ENCODE measurements at regions not wholly inside any gene's neighbourhood (a gene's known extent, or its start where the extent isn't known, plus 50 kb on each side); places are given as distances from the start of the nearest gene placed in this dataset.
A peak's percentile ranks its signal among the peaks of the same experiment; 100 is the strongest.

DNA sequence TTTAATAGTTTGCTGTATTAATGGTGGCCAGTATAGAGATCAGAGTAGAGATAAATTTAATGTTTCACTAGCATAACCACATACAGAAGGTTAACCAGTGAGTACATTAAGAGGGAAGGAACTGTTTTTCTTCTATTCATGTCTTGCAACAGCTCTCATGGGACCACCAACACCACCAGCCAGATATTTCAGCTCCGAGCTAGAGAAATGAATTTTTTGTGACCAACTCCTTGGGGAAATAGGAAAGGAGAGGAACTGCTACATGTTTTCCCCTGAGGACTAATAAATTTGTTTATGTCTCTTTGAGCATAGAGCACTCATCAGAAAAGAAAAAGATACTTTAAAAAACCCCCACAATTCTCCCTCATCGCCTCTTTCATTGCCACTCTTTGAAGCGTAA is 247.5 kb downstream of the MBNL1 start:
- DNase-seq: no peak

- DNase-seq: no peak
Measured at GRCh38 chr3:152517502-152517901, 248.8 kb downstream of the MBNL1 start.

DNA sequence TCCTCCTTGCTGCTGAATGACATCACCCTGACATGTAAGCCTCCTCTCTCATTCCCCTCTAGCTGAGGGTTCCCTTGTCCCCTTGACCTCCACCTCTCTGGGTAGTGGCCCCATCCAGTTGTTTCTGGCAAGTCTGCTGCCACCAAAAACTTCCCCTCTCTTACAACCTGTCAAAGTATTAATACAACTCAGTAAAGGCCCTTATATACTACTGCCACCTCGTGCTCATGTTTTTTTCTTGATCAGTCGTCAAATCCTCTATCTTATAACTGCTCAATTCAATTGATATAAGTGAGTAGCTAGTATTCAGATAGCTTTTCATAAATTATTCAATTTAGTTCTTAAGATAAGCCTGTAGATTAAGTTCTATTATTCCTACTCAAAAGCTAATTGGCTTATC is 249.6 kb downstream of the MBNL1 start:
- DNase-seq: no peak

- DNase-seq: no peak
Measured at GRCh38 chr3:152519376-152519775, 250.6 kb downstream of the MBNL1 start.

DNA sequence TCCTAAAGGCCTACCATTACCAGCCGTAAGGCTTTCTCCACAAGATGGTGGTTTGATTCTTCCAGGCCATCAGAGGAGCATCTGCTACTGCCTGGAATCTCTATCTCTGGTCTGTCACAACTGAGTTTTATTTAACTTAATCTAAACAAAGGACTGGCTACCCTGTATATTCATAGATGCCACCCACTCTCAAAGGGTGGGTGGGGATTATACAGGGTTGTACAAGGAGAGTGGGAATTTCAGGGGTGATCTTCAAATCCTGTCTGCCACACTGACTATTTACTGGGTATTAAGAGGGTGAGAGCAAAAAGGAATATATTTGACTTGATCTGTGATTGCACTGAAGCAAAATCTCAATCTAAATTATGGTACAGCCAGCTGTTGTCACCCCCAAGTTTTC is 253.3 kb downstream of the MBNL1 start:
- DNase-seq: no peak

GRCh38 chr3:152524198-152525140 is 255.7 kb downstream of the MBNL1 start:
- peak; percentile 35 to 60 for DNase-seq

DNA sequence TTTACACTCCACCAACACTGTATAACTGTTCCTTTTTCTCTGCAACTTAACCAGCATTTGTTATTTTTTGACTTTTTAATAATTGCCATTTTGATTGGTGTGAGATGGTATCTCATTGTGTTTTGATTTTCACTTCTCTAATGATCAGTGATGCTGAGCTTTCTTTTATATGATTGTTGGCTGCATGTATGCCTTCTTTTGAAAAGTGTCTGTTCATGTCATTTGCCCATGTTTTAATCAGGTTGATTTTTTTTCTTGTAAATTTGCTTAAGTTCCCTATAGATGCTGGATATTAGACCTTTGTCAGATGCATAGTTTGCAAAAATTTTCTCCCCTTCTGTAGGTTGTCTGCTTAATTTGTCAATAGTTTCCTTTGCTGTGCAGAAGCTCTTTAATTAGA is 263.0 kb downstream of the MBNL1 start:
- no peak for DNase-seq

GRCh38 chr3:152538518-152538917 is 269.8 kb downstream of the MBNL1 start:
- no peak for DNase-seq

DNA sequence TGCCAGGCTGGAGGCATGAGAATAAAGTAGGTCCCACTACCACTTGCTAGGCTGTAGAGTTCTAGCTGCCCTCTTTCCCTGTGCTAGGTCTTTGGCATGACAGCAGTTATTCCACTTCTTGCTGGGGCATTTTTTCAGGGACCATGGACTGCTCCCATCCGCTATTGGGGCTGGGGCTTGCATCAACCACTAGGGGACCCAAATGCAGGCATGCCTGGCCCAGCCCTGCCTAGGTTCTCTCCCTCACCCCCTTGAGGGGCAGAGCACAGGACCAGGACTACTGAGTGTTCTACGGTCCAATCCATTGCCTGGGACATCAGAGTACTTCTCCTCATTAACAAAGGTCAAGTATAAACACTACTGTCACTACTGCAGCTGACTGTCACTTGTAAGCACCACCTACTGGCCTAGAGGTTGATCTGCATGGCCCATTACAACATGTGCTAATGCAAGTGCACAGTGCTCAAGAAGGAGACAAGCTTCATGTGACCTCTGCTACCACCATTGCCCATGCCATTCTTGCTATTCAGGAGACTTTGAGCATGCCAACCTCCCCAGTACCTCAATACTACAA is 270.5 kb downstream of the MBNL1 start:
- DNase-seq: no peak

- DNase-seq: no peak
Measured at GRCh38 chr3:152540120-152540519, 271.4 kb downstream of the MBNL1 start.

DNA sequence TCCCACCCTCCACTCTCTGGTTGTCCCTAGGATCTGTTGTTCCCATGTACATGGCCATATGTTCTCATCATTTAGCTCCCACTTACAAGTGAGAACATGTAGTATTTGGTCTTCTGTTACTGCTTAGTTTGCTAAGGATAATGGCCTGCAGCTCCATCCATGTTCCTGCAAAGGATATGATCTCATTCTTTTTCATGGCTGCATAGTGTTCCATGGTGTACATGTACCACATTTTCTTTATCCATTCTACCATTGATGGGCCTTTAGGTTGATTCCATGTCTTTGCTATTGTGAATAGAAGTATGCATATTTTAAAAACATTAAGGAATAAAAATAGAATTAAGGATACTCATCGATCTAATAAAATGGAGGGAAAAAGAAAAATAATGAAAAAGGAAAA is 278.4 kb downstream of the MBNL1 start:
- no peak for DNase-seq

GRCh38 chr3:152549263-152549662 is 280.5 kb downstream of the MBNL1 start:
- no peak for DNase-seq

DNA sequence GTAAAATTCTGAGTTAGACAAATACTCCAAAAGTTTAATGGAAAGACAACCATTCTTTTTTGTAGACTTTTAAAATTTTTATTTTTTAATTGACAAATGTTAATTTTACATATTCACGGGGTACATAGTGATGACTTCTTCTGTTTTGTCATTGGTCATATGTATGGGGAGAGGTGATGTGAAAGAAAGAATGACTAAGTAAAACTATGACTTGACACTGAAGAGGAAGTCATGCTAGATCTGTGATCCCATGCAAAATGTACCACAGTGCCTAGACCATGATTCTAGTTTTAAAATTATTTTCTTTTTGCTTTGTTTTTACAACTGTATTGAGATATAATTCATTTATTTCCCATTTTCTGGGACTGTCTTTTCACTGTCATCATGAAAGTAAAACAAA is 281.6 kb downstream of the MBNL1 start:
- no peak for DNase-seq

DNA sequence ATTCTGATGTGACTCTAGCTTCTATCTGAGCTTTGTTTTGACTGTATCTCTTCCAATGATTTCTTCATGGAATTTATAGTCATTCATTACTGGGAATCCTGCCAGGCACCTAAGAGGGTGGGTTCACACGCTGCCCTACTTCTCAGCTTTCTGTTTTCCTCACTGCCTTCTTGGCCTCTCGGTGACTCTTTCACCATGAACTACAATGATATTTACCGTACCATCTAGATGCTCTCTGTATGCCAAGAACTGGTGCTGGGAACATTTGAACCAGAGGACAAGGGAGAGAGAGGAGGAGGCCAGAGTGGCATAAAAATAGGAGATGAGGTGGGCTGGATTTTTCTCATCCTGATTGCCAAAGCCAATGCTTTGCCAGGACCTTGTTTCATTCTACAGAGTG is 280.0 kb upstream of the P2RY1 start:
- no peak for DNase-seq

DNA sequence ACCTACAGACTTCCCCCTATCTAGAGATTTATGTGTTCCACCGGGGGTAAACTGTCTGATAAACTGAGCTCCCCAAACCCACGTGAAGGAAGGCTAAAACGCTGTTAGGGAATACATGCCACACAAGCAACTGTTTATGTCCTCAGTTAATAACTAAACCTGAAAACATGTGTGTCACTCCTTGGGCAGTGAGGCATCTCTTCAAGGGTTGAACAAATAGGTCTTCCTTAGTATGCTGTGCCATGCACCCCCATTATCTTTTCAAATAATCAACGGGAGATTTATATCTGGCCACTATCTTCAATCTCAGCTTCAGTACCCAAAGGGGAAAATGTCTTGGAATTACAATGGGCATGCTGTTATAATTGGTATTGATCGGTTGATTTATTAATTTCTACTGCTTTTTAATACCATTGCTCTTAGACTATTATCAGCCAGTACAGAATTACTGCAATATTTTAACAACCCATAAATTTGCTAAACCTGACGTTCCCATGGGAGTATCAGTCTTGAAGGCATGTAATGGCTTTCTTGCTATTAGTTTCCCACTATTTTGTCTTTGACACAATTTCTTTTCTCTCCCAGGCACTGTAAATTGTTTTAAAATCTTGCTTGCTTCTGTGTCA is 279.2 kb upstream of the P2RY1 start:
- DNase-seq: no peak

GRCh38 chr3:152556731-152557254 is 278.1 kb upstream of the P2RY1 start:
- no peak for DNase-seq

GRCh38 chr3:152557302-152557999 is 277.5 kb upstream of the P2RY1 start:
- DNase-seq: no peak

DNA sequence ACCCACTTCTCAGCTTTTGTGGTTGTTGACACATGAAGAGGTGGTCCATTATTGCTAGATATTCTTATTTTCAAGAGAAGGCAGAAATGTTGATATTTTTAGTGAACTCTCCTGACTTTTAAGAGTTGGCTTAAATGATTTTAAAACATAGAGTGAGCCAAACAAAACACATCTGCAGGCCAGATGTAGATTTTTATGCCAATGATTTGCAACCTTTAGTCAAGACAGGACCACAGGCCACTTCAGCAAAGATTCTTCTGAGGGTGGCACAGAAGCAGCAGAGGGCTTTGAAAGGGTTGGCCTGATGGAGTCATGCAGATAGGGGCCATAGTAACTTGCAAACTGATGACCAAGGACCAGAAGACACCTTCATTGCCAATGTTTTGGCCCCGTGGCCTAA is 276.5 kb upstream of the P2RY1 start:
- no peak for DNase-seq

- DNase-seq: no peak
Measured at GRCh38 chr3:152559246-152559645, 275.7 kb upstream of the P2RY1 start.

DNA sequence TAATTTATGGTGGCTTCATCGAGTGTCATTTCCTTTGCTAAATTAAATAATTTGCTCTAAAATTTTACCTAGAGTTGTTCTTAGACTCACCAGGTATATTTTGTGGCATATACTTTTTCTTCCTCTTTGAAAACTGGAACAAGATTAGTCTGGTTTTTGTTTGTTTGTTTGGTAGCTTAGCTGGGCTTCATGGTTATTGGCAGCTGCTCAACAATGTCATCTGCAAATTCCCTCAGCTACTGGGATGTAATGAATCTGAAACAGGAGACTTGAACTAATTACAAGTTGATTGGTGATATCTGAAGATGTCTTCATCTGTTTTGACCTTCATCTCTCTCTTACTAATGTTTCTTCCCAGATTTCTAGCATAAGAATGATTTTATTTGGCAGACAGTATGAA is 270.5 kb upstream of the P2RY1 start:
- no peak for DNase-seq

- peak; percentile 12 to 21 for DNase-seq
Measured at GRCh38 chr3:152574461-152575079, 260.4 kb upstream of the P2RY1 start.

- DNase-seq: no peak
Measured at GRCh38 chr3:152578769-152579168, 256.2 kb upstream of the P2RY1 start.

- no peak for DNase-seq
Measured at GRCh38 chr3:152581951-152582350, 253.0 kb upstream of the P2RY1 start.
